Left lobe of liver (tissue), 2 donors: ENCODE measurements at regions not wholly inside any gene's neighbourhood (a gene's known extent, or its start where the extent isn't known, plus 50 kb on each side); places are given as distances from the start of the nearest gene placed in this dataset.

ENCODE experiments used
- ATAC-seq: fragments of 200-7000 bp; cut with Tn5 transposase; one replicate; pipeline ENCODE4 v1.9.1; 2020; ENCODE audit warnings: mild to moderate bottlenecking, moderate library complexity
- DNase-seq: peaks from one replicate; pipeline ENCODE4 v3.0.0-alpha.2; 2020; ENCODE audit warnings: low spot score
- donor health status: DM: no; HTN: no; CAD: no; lungs with moderate emphysema.
- donor health status: DM: no; HTN: yes; CAD: no.

- no peak for ATAC-seq
- DNase-seq, result peak; percentile 19
These were observed 98.0 kb upstream of the GPR26 start for GRCh38 chr10:123567984-123568739.

DNA sequence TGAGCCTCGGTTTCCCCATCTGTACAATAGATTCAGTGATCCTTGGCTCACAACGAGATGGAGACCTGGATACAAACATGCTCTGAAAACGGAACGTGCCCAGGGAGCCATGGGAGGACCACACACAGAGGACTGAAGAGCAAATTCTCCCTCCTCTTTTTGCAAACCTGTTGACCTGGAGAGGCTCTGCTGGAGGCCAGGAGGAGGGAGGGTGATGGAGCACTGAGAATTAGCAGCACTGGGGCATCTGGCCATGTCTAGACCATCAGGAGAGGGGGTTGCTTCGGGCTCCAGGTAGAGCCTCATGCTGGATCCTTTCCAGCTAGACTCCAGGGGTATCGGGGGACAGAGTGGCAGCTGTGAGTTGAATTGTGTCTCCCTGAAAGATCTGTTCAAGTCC is 97.4 kb upstream of the GPR26 start:
- ATAC-seq (no peak), DNase-seq (peak; percentile 24)

GRCh38 chr10:123569436-123570035 is 96.6 kb upstream of the GPR26 start:
- ATAC-seq, result no peak
- peak; percentile 33 for DNase-seq

GRCh38 chr10:123570051-123570897 is 95.9 kb upstream of the GPR26 start:
- ATAC-seq, result no peak
- peak; percentile 31 for DNase-seq

DNA sequence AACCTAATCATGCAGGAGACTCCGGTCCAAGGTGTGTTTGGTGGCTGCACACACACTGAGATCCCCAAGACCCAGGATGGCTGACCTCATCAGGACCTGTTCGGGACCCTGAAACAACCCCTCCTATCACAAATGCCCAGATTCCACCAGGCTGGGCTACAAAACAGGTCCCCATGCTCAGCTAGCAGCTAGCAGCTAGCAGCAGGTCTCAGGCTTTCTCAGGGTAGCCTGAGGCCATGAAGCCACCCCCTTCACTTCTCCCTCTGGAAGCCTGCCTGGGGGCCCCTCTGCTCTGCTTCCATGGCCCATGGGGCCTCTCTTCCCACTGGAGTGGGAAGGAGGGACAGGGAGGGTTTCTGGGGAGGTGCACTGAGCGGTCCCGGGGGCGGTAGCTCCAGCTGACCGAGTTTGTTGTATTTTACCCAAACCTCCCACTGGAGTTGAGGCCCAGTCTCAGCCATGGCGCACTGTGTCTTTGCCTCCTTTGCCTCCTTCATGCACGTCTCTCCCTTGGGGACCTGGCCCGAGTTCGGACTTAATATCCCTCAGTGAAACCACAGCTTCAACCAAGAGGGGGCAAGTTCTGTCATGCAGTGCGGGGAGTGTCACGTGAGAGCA is 95.1 kb upstream of the GPR26 start:
- no peak for ATAC-seq
- peak; percentile 14 for DNase-seq

GRCh38 chr10:123571978-123572377 is 94.2 kb upstream of the GPR26 start:
- DNase-seq, result peak; percentile 2
- no peak for ATAC-seq

DNA sequence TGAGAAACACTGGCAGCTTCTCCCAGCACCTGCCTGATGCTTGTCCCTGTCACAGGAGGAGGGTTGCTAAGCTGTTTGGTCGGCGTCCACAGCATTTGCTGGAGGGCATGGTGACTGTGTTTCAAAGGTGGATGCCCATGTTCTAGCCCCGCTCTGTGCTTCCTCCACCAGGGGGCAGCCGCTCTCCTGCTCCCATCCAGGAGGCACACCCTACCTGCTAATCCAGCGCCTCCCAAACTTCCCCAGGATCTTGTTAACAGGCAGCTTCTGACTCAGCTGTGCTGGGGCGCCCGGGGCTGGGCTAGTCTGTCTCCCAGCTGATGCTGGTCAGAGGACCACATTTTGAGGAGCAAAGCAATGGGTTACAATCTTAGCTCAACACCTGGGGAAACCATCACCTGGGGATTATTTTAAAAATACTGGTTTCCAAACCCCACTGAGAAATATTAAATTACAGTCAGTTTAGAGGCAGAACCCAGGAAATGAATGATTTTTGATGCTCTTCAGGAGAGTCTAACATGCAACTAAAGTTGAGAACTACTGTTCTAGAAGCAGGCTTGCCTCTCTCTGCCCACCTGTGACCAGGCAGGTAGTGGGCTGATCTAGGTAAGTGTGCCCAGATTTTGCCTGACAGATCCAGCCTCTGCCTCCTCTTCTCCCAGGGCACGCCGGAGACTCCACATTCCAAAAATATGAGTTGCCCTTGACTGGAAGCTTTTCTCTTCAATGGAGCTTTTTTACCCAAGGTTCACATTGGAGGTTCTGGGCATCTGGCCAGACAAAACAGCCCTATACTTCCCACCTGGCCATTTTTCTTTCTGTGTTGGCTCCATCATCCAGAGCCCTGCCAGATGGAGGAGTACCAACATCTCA is 92.7 kb upstream of the GPR26 start:
- DNase-seq (peak; percentile 67), ATAC-seq (peak; percentile 97)

DNA sequence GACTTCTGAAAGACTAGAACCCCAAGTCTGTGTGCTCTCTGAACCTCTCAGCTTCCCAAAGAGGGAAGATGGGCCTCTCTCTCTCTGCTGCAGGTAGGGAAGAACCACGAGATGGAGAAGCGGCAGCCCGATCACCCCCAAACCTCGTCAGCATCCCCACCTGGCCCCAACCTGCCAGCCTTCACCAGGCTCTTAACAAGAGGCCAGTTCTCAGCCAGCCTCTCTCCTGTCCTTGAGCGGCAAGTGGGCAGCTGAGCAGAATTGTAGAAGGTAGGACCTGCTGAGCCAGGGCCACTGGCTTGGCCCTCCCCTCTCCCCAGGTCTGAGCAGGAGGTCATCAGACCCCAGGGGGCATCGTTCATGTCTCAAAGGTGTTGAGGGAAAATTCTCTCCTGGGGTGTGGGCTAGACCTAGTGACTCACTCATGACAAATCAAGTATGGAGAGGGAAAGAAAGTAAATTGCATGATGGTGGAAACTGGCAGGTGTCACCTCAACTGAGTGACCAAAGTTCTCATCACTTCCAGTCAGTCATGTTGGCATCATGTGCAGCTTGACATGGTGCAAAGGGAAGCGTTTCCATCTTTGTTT is 92.0 kb upstream of the GPR26 start:
- peak; percentile 34 for DNase-seq
- no peak for ATAC-seq

- DNase-seq (no peak), ATAC-seq (no peak)
These were observed 91.0 kb upstream of the GPR26 start for GRCh38 chr10:123575105-123575504.

DNA sequence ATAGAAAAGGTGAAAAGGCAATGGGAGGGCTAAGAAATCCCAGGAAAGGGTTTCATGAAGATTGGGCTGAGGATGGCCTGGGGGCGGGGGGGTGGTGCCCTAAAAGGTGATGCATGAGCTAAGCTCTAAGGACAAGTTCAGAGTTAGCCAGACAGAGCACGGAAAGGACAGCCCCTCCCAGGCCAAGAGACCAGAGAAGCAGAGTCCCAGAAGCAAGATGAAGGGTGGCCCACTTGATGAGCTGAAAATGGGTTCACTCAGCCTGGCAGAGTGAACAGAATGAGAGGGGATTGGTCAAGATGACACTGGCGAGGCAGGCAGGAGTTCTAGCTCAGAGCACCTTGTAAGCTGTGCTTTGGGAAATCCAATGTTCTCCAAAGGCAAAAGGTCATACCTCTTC is 89.4 kb upstream of the GPR26 start:
- ATAC-seq (no peak), DNase-seq (peak; percentile 10)

DNA sequence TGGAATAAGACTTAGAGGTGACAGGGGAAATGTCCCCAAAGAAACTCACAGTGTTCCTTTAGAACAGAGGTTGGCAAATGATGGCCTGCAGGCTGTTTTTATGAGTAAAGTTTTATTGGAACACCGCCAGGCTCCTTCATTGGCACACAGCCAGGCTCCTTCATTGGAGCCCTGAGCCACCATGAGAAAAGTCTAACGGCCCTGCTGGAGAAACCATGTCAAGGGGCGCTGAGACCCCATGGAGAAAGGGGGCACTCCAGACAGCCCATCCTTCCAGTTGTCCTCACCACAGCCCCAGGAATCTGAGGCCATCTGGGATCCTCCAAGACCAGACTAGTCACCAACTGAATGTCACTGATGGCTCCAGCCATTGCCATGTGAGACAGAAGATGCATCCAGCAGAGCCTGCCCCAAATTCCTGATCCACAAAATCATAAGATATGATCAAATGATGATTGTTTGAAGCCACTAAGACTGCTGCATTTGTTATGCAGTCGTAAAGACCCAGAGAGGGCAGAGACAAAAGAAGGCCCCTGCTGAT is 88.2 kb upstream of the GPR26 start:
- ATAC-seq (no peak), DNase-seq (peak; percentile 38)

DNA sequence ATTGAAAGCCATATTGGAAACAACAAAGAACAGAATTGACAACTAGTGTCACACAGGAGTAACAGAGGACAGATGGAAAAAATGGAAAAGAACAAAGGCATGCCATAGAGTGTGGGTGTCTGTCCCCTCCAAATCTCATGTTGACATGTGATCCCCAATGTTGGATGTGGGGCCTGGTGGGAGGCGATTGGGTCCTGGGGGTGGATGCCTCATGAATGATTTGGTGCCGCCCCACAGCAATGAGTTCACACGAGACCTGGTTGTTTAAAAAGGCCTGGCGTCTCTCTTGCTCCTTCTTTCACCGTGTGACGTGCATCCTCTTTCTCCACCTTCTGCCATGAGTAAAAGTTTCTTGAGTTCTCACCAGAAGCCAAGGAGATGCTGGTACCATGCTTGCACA is 87.4 kb upstream of the GPR26 start:
- DNase-seq, result peak; percentile 14
- no peak for ATAC-seq

- DNase-seq (no peak), ATAC-seq (no peak)
These were observed 86.5 kb upstream of the GPR26 start for GRCh38 chr10:123579675-123580074.

- peak; percentile 10 for DNase-seq
These were observed 85.7 kb upstream of the GPR26 start for GRCh38 chr10:123580426-123580825.

GRCh38 chr10:123581656-123582055 is 84.5 kb upstream of the GPR26 start:
- no peak for DNase-seq

More at GRCh38 chr10:123580426-123580825, 85.7 kb upstream of the GPR26 start:
- ATAC-seq, result no peak

DNA sequence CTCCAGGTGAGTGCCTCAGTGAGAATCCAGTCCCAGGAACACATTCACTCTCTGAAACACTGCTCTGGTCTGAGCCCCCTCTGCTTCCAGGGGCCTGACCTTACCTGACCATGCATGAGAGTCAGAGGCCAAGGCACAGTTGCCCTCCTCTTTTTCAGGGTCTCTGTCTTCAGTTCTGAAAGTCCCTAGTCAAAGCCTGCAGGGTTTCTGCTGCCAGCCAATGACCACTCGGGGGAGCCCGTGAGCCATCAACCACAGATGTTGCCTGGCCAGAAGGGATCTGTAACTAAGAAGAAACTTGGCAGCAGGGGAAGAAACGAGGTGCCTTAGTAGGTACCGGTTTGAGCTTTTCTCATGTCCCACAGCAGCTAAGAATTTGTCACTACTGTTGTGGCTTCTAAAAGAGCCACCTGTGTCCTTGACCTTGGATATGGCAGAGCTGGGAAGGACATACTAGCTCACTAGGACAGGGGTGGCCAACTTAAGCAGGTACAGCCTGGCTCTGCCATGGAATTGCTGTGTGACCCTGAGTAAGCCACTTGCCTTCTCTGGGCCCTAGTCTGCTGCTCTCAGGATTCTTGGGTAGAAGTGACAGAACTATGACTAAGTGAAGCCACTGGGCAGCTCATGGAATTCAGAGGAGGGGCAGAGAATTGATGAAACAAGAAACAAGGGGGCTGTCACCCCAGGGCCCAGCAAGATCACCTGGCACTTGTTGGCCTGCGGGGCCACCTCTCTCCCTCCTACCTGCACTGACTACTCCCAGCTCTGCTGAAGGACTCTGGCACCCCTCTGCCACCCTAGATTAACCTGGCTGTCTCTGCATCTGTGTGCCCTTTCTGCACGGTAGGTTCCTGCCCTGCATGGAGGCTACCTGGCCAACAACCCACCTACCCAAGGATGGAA is 83.8 kb upstream of the GPR26 start:
- DNase-seq (peak; percentile 70), ATAC-seq (peak; percentile 88)

More at GRCh38 chr10:123581656-123582055, 84.5 kb upstream of the GPR26 start:
- no peak for ATAC-seq

- ATAC-seq (peak; percentile 78), DNase-seq (peak; percentile 67)
These were observed 82.3 kb upstream of the GPR26 start for GRCh38 chr10:123583639-123584418.

- no peak for ATAC-seq
- DNase-seq, result no peak
These were observed 81.8 kb upstream of the GPR26 start for GRCh38 chr10:123584419-123584775.
